OCI-LY3 (cell line): ENCODE measurements at regions not wholly inside any gene's neighbourhood (a gene's known extent, or its start where the extent isn't known, plus 50 kb on each side); places are given as distances from the start of the nearest gene placed in this dataset.
"Not testable (repeated sequence)": the region's sequence is repeated elsewhere in the genome, so short reads cannot be mapped to it uniquely, and the experiment has no call there.

Source experiments
- EZH2phosphoT487 ChIP-seq: fragments of 200-600 bp; shearing (Covaris generic); IDR thresholded peaks from 2 replicates; pipeline ENCODE4 v1.6.1; 2018; ENCODE audit warnings: antibody characterized with exemption, mixed run types, low read depth
- TF ChIP-seq, protein P1 (sequence below): fragments of 200-600, 300-600 bp; sonication (generic); IDR thresholded peaks from 2 replicates; pipeline ENCODE4 v1.5.1; 2014; ENCODE audit warnings: antibody characterized with exemption, low read length, low read depth

DNA sequence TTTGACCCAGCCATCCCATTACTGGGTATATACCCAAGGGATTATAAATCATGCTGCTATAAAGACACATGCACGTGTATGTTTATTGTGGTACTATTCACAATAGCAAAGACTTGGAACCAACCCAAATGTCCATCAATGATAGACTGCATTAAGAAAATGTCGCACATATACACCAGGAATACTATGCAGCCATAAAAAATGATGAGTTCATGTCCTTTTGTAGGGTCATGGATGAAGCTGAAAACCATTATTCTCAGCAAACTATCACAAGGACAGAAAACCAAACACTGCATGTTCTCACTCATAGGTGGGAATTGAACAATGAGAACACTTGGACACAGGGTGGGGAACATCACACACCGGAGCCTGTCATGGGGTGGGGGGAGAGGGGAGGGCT is 74.7 kb downstream of the UQCRFS1 start:
- TF ChIP-seq, protein P1, sequence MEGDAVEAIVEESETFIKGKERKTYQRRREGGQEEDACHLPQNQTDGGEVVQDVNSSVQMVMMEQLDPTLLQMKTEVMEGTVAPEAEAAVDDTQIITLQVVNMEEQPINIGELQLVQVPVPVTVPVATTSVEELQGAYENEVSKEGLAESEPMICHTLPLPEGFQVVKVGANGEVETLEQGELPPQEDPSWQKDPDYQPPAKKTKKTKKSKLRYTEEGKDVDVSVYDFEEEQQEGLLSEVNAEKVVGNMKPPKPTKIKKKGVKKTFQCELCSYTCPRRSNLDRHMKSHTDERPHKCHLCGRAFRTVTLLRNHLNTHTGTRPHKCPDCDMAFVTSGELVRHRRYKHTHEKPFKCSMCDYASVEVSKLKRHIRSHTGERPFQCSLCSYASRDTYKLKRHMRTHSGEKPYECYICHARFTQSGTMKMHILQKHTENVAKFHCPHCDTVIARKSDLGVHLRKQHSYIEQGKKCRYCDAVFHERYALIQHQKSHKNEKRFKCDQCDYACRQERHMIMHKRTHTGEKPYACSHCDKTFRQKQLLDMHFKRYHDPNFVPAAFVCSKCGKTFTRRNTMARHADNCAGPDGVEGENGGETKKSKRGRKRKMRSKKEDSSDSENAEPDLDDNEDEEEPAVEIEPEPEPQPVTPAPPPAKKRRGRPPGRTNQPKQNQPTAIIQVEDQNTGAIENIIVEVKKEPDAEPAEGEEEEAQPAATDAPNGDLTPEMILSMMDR: not testable (repeated sequence)
- TF ChIP-seq EZH2phosphoT487: not testable (repeated sequence)
